WTC11 (cell line): ENCODE measurements at regions not wholly inside any gene's neighbourhood (a gene's known extent, or its start where the extent isn't known, plus 50 kb on each side); places are given as distances from the start of the nearest gene placed in this dataset.

Experiments
- ATAC-seq: fragments of 200-7000 bp; cut with Tn5 transposase; 2 replicates; pipeline ENCODE4 v1.10.0; 2021; ENCODE audit warnings: mild to moderate bottlenecking, moderate library complexity
- CTCF ChIA-PET: fragments of 300-600 bp; sonication (Branson Sonifier 250); formaldehyde crosslinking; loops from one replicate; lab custom pipeline; 2021; ENCODE audit warnings: antibody characterized with exemption; lab: Charles Lee
- POLR2A ChIA-PET: fragments of 350-600 bp; sonication (Branson Sonifier 250); formaldehyde crosslinking; loops from one replicate; lab custom pipeline; 2021; ENCODE audit warnings: antibody characterized with exemption; lab: Charles Lee
- DNase-seq: peaks from one replicate; pipeline ENCODE4 v3.0.0; 2021; ENCODE audit warnings: low spot score
- H3K27ac Mint-ChIP-seq: 2 replicates; pipeline ENCODE4 v1.8.0; 2021; ENCODE audit warnings: mixed read lengths
- H3K27me3 Mint-ChIP-seq: 2 replicates; pipeline ENCODE4 v1.8.0; 2021; ENCODE audit warnings: low read depth, mild to moderate bottlenecking, moderate library complexity, mixed read lengths
- H3K36me3 Mint-ChIP-seq: 2 replicates; pipeline ENCODE4 v1.8.0; 2021; ENCODE audit warnings: mixed read lengths
- H3K4me1 Mint-ChIP-seq: 2 replicates; pipeline ENCODE4 v1.8.0; 2022; ENCODE audit warnings: mixed read lengths
- H3K4me3 Mint-ChIP-seq: 2 replicates; pipeline ENCODE4 v1.8.0; 2021; ENCODE audit warnings: mild to moderate bottlenecking, moderate library complexity, mixed read lengths
- H3K9me3 Mint-ChIP-seq: 2 replicates; pipeline ENCODE4 v1.8.0; 2021; ENCODE audit warnings: mixed read lengths
- IRF2 ChIP-seq: sonication (generic); formaldehyde crosslinking; IDR thresholded peaks from 2 replicates; pipeline ENCODE4 v1.8.0; 2022; ENCODE audit warnings: low read depth, missing genetic modification reagents, borderline replicate concordance
- JUN ChIP-seq: sonication (generic); formaldehyde crosslinking; IDR thresholded peaks from 2 replicates; pipeline ENCODE4 v1.8.0; 2023; ENCODE audit warnings: mild to moderate bottlenecking, missing genetic modification reagents
- NR2C2 ChIP-seq: sonication (generic); formaldehyde crosslinking; IDR thresholded peaks from 2 replicates; pipeline ENCODE4 v1.8.0; 2022; ENCODE audit warnings: mild to moderate bottlenecking, missing genetic modification reagents
- PRRX2 ChIP-seq: fragments of 250-450 bp; sonication (Bioruptor Pico); IDR thresholded peaks from 2 replicates; pipeline ENCODE4 v1.8.0; 2021; ENCODE audit warnings: mild to moderate bottlenecking
- RELA ChIP-seq: sonication (generic); formaldehyde crosslinking; IDR thresholded peaks from 2 replicates; pipeline ENCODE4 v1.8.1; 2022; ENCODE audit warnings: missing genetic modification reagents, mild to moderate bottlenecking, borderline replicate concordance
- SMAD3 ChIP-seq: sonication (generic); formaldehyde crosslinking; IDR thresholded peaks from 2 replicates; pipeline ENCODE4 v1.8.0; 2022; ENCODE audit warnings: missing genetic modification reagents, mild to moderate bottlenecking, borderline replicate concordance
- SOX15 ChIP-seq: fragments of 250-450 bp; sonication (Bioruptor Pico); IDR thresholded peaks from 2 replicates; pipeline ENCODE4 v1.9.0; 2021; ENCODE audit warnings: mild to moderate bottlenecking
- TCF7 ChIP-seq: sonication (generic); formaldehyde crosslinking; IDR thresholded peaks from 2 replicates; pipeline ENCODE4 v1.8.0; 2022; ENCODE audit warnings: mild to moderate bottlenecking, low read depth, missing genetic modification reagents, moderate library complexity
- TEAD4 ChIP-seq: sonication (generic); formaldehyde crosslinking; IDR thresholded peaks from 2 replicates; pipeline ENCODE4 v1.8.0; 2022; ENCODE audit warnings: mild to moderate bottlenecking, missing genetic modification reagents
- ZNF416 ChIP-seq: fragments of 250-450 bp; sonication (Bioruptor Pico); IDR thresholded peaks from 2 replicates; pipeline ENCODE4 v1.9.0; 2021; ENCODE audit warnings: mild to moderate bottlenecking, inconsistent platforms
- TF ChIP-seq, protein P1 (sequence below): fragments of 250-450 bp; sonication (Bioruptor Pico); IDR thresholded peaks from 2 replicates; pipeline ENCODE4 v1.8.0; 2021; ENCODE audit warnings: mild to moderate bottlenecking
- TF ChIP-seq, protein P2 (sequence below): sonication (generic); formaldehyde crosslinking; IDR thresholded peaks from 2 replicates; pipeline ENCODE4 v1.8.0; 2023; ENCODE audit warnings: missing genetic modification reagents, mild to moderate bottlenecking, borderline replicate concordance
- TF ChIP-seq, protein P3 (sequence below): sonication (generic); formaldehyde crosslinking; IDR thresholded peaks from 2 replicates; pipeline ENCODE4 v1.8.0; 2022; ENCODE audit warnings: missing genetic modification reagents
- TF ChIP-seq, protein P4 (sequence below): sonication (generic); formaldehyde crosslinking; IDR thresholded peaks from 2 replicates; pipeline ENCODE4 v1.8.1; 2022; ENCODE audit warnings: low read depth, mild to moderate bottlenecking, moderate library complexity, missing genetic modification reagents, borderline replicate concordance

DNA sequence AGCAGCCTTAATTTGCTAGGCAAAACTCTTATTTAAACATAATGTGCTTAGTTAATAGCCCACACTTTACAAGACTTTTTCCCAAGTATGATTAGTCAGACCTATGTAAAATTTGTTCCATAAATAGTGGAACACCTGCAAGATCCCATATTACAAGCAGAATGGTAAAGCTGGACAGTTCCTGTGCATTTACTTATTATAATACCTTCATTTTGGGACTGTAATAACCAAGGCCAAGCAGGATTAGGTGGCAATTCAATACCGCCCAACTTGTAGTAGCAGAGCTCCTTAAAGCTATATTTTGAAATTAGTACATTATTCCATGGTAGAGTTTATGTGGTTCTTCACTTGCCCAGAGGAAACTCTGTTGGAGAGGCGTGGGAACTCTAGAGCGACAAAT is 431.5 kb upstream of the MMADHC start:
- H3K4me1 Mint-ChIP-seq = peaks cover 27% of the 10 kb centered on the region
- TF ChIP-seq, protein P1, sequence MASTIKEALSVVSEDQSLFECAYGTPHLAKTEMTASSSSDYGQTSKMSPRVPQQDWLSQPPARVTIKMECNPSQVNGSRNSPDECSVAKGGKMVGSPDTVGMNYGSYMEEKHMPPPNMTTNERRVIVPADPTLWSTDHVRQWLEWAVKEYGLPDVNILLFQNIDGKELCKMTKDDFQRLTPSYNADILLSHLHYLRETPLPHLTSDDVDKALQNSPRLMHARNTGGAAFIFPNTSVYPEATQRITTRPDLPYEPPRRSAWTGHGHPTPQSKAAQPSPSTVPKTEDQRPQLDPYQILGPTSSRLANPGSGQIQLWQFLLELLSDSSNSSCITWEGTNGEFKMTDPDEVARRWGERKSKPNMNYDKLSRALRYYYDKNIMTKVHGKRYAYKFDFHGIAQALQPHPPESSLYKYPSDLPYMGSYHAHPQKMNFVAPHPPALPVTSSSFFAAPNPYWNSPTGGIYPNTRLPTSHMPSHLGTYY (CRISPR knock-in tag) = no peak

DNA sequence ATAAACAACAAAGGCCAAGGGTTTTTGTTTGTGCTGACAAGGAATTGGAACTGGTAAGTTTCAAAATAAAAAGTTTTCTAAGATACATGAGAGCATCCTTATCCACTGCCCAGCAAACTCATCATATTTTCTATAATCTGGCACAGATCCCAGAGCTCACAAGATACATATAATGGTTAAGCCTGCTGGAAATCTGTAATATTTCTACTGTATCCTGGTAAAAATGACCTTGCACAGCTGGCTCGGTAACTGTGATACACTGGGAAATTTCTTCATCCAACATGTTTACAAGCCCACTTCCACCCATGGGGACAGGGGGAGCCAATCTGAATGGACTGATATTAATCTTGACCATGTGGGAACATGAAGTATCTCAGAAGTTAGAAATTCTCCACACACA is 425.4 kb upstream of the MMADHC start:
- Mint-ChIP-seq H3K27me3 (no peaks in the 10 kb centered on the region), H3K9me3 (peaks cover 14% of the 10 kb centered on the region), H3K27ac (no peak overlapping the region), H3K4me1 (peaks cover under 1% of the 10 kb centered on the region; the same call in 1 of the 2 replicates), H3K4me3 (no peak overlapping the region), H3K36me3 (peaks cover 6% of the 10 kb centered on the region; the same call in 1 of the 2 replicates)
- CTCF ChIA-PET = interaction anchor here (0.8 kb wide), 1 partner anchor 535 kb away, joined by 3 read pairs; no protein-coding TSS in a partner anchor
- DNase-seq (no peak), ATAC-seq (no peak)
- TF ChIP-seq TEAD4 (CRISPR knock-in tag) = no peak
- TF ChIP-seq, protein P2, sequence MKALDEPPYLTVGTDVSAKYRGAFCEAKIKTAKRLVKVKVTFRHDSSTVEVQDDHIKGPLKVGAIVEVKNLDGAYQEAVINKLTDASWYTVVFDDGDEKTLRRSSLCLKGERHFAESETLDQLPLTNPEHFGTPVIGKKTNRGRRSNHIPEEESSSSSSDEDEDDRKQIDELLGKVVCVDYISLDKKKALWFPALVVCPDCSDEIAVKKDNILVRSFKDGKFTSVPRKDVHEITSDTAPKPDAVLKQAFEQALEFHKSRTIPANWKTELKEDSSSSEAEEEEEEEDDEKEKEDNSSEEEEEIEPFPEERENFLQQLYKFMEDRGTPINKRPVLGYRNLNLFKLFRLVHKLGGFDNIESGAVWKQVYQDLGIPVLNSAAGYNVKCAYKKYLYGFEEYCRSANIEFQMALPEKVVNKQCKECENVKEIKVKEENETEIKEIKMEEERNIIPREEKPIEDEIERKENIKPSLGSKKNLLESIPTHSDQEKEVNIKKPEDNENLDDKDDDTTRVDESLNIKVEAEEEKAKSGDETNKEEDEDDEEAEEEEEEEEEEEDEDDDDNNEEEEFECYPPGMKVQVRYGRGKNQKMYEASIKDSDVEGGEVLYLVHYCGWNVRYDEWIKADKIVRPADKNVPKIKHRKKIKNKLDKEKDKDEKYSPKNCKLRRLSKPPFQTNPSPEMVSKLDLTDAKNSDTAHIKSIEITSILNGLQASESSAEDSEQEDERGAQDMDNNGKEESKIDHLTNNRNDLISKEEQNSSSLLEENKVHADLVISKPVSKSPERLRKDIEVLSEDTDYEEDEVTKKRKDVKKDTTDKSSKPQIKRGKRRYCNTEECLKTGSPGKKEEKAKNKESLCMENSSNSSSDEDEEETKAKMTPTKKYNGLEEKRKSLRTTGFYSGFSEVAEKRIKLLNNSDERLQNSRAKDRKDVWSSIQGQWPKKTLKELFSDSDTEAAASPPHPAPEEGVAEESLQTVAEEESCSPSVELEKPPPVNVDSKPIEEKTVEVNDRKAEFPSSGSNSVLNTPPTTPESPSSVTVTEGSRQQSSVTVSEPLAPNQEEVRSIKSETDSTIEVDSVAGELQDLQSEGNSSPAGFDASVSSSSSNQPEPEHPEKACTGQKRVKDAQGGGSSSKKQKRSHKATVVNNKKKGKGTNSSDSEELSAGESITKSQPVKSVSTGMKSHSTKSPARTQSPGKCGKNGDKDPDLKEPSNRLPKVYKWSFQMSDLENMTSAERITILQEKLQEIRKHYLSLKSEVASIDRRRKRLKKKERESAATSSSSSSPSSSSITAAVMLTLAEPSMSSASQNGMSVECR (CRISPR knock-in tag) = no peak
- TF ChIP-seq JUN = no peak
- no peak for TF ChIP-seq RELA
- no peak for TF ChIP-seq IRF2 (CRISPR knock-in tag)
- no peak for TF ChIP-seq SMAD3 (CRISPR knock-in tag)
- TF ChIP-seq, protein P3, sequence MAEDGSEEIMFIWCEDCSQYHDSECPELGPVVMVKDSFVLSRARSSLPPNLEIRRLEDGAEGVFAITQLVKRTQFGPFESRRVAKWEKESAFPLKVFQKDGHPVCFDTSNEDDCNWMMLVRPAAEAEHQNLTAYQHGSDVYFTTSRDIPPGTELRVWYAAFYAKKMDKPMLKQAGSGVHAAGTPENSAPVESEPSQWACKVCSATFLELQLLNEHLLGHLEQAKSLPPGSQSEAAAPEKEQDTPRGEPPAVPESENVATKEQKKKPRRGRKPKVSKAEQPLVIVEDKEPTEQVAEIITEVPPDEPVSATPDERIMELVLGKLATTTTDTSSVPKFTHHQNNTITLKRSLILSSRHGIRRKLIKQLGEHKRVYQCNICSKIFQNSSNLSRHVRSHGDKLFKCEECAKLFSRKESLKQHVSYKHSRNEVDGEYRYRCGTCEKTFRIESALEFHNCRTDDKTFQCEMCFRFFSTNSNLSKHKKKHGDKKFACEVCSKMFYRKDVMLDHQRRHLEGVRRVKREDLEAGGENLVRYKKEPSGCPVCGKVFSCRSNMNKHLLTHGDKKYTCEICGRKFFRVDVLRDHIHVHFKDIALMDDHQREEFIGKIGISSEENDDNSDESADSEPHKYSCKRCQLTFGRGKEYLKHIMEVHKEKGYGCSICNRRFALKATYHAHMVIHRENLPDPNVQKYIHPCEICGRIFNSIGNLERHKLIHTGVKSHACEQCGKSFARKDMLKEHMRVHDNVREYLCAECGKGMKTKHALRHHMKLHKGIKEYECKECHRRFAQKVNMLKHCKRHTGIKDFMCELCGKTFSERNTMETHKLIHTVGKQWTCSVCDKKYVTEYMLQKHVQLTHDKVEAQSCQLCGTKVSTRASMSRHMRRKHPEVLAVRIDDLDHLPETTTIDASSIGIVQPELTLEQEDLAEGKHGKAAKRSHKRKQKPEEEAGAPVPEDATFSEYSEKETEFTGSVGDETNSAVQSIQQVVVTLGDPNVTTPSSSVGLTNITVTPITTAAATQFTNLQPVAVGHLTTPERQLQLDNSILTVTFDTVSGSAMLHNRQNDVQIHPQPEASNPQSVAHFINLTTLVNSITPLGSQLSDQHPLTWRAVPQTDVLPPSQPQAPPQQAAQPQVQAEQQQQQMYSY (CRISPR knock-in tag) = no peak
- no peak for TF ChIP-seq SOX15 (CRISPR knock-in tag)
- no peak for TF ChIP-seq PRRX2 (CRISPR knock-in tag)
- TF ChIP-seq ZNF416 (CRISPR knock-in tag) = no peak
- TF ChIP-seq NR2C2 (CRISPR knock-in tag) = no peak
- TF ChIP-seq, protein P4, sequence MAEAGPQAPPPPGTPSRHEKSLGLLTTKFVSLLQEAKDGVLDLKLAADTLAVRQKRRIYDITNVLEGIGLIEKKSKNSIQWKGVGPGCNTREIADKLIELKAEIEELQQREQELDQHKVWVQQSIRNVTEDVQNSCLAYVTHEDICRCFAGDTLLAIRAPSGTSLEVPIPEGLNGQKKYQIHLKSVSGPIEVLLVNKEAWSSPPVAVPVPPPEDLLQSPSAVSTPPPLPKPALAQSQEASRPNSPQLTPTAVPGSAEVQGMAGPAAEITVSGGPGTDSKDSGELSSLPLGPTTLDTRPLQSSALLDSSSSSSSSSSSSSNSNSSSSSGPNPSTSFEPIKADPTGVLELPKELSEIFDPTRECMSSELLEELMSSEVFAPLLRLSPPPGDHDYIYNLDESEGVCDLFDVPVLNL = no peak
- TF ChIP-seq TCF7 = no peak
- POLR2A ChIA-PET = no interaction called here

More for the DNA sequence above, 431.5 kb upstream of the MMADHC start:
- DNase-seq (no peak), ATAC-seq (no peak)
- Mint-ChIP-seq H3K36me3 (peaks cover 6% of the 10 kb centered on the region; the same call in 1 of the 2 replicates), H3K4me3 (no peak overlapping the region), H3K27ac (no peak overlapping the region), H3K27me3 (no peaks in the 10 kb centered on the region), H3K9me3 (peaks cover 14% of the 10 kb centered on the region)
- ChIA-PET CTCF (no interaction called here), POLR2A (no interaction called here)
